ENCODE measurements at regions not wholly inside any gene's neighbourhood (a gene's known extent, or its start where the extent isn't known, plus 50 kb on each side); places are given as distances from the start of the nearest gene placed in this dataset.

DNA sequence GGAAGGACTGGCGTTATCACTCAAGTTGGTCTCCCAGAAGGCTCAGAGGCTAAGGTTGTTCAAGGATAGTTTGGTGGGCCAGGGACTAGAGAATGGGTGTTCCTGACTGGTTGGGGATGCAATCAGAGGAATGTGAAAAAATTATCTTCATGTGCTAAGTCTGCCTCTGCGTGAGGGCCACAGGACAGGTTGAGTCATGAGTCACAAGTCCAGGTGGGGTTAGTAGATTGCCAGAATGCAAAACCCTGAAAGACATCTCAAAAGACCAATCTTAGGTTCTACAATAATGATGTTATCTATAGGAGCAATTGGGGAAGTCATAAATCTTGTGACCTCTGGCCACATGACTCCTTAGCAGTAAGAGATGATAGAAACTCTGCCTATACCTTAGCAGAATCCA, 220.1 kb upstream of the EEA1 start:
- intact Hi-C loops (cut with DNase I; ENCODE audit: low total_unique reads), result no loop called here
- no peak for DNase-seq (ENCODE audit: low spot score in 2 of 2)
- no peak overlapping the region for H3K4me3 ChIP-seq (ENCODE audit: low read depth, poor library complexity, severe bottlenecking)
- 86 to 90% methylated on average over 2 of the region's 2 CpGs for WGBS, 2 donors
- TF ChIP-seq, protein P1, sequence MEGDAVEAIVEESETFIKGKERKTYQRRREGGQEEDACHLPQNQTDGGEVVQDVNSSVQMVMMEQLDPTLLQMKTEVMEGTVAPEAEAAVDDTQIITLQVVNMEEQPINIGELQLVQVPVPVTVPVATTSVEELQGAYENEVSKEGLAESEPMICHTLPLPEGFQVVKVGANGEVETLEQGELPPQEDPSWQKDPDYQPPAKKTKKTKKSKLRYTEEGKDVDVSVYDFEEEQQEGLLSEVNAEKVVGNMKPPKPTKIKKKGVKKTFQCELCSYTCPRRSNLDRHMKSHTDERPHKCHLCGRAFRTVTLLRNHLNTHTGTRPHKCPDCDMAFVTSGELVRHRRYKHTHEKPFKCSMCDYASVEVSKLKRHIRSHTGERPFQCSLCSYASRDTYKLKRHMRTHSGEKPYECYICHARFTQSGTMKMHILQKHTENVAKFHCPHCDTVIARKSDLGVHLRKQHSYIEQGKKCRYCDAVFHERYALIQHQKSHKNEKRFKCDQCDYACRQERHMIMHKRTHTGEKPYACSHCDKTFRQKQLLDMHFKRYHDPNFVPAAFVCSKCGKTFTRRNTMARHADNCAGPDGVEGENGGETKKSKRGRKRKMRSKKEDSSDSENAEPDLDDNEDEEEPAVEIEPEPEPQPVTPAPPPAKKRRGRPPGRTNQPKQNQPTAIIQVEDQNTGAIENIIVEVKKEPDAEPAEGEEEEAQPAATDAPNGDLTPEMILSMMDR (IDR thresholded peaks at IDR 0.05), result no peak

DNA sequence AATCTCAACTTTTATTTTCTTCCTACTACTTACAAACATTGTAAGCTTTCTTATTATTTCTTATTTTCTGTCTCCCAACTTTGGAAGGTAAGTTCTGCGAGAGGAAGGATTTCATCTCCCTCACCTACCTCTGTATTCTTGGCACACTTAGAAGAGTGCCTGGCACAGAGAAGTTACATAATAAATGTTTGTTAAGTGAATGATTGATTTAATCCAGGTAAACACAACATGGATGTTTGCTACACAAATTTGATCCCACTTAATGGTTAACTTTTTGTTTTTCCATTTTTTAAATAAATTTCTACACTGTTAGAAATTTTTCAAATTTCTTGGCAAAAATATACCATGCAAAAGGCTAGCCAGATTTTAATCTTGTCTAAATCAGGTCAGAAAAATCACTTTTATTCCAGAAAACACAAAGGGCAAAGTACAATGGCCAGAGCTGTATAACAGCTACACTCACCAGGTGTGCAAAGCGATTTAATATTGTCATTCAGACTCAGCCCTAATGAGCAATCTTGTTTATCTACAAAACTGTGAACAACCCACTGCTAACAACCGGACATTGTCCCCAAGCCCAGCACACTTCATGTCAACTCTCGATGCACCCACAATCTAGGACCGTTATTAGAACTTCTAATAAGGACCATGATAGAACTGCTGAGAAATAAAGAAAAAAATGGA, 222.1 kb upstream of the EEA1 start:
- 87 to 93% methylated on average over 5 of the region's 5 CpGs for WGBS, 2 donors

DNA sequence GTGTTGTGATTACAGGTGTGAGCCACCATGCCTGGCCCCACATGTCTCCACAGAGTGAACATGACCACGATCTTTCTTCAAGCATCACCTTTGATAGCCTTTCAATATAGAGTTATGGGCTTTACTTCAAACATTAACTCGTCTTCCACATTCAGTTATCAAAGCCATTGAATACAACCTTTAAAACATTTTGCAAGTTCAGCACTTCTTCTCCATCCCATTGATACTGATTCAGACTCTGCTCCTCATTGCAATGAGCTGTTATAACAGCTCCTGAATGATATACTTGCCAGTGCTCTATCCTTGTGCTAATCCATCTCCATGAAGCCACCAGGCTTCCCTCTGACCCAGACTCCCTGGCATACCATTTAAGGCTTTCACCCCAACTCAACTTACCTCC, 223.5 kb upstream of the EEA1 start:
- no peak overlapping the region for H3K4me3 ChIP-seq (ENCODE audit: low read depth, poor library complexity, severe bottlenecking)
- WGBS, 2 donors, result 93 to 95% methylated on average over 2 of the region's 2 CpGs
- no peak for DNase-seq (ENCODE audit: low spot score in 2 of 2)
- intact Hi-C loops (cut with DNase I; ENCODE audit: low total_unique reads), result no loop called here
- TF ChIP-seq, protein P1 (IDR thresholded peaks at IDR 0.05), result no peak
- TF ChIP-seq POLR2A (IDR thresholded peaks at IDR 0.05), result no peak

More for the DNA sequence above, 222.1 kb upstream of the EEA1 start:
- no peak overlapping the region for H3K4me3 ChIP-seq (ENCODE audit: low read depth, poor library complexity, severe bottlenecking)
- intact Hi-C loops (cut with DNase I; ENCODE audit: low total_unique reads), result no loop called here
- no peak for TF ChIP-seq POLR2A (IDR thresholded peaks at IDR 0.05)
- TF ChIP-seq, protein P1 (IDR thresholded peaks at IDR 0.05), result no peak
- no peak for DNase-seq (ENCODE audit: low spot score in 2 of 2)

DNA sequence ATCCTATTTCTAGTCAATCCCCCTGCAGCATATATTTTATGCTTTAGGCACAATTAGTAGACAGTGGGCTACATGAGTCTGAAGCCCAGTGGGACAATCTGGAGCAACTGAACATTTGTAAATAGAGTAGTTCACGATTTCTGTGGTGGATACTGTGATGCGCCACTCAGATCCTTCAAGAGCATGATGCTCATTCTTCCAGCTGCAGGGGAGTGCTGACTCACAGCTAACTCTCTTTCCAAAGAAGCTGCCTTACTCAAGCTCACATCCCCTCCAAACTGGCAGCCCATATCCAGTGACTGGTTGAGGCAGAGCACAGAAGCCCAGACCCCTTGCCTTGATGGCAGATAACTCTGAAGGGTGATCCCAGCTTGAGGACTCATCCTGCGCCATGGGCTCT, 224.2 kb upstream of the EEA1 start:
- intact Hi-C loops (cut with DNase I; ENCODE audit: low total_unique reads), result no loop called here
- DNase-seq (ENCODE audit: low spot score in 2 of 2), result no peak
- WGBS, 2 donors, result 92% methylated on average over 3 of the region's 3 CpGs

GRCh38 chr12:93154096-93154728, 223.5 kb upstream of the NUDT4 start:
- TF ChIP-seq, protein P1 (IDR thresholded peaks at IDR 0.05), result no peak
- TF ChIP-seq POLR2A (IDR thresholded peaks at IDR 0.05), result no peak
- intact Hi-C loops (cut with DNase I; ENCODE audit: low total_unique reads), result no loop called here
- no peak for DNase-seq (ENCODE audit: low spot score in 2 of 2)
- 88 to 95% methylated on average over 5 of the region's 5 CpGs for WGBS, 2 donors
- H3K4me3 ChIP-seq (ENCODE audit: low read depth, poor library complexity, severe bottlenecking), result no peak overlapping the region

More for the DNA sequence above, 224.2 kb upstream of the EEA1 start:
- H3K4me3 ChIP-seq (ENCODE audit: low read depth, poor library complexity, severe bottlenecking), result no peak overlapping the region
- no peak for TF ChIP-seq POLR2A (IDR thresholded peaks at IDR 0.05)
- TF ChIP-seq, protein P1 (IDR thresholded peaks at IDR 0.05), result no peak
